H9 (cell line): ENCODE measurements at regions not wholly inside any gene's neighbourhood (a gene's known extent, or its start where the extent isn't known, plus 50 kb on each side); places are given as distances from the start of the nearest gene placed in this dataset.

Experiments
- DNase-seq: peaks from one replicate; pipeline ENCODE4 v3.0.0-alpha.2; 2017
- H2AFZ ChIP-seq: one replicate; pipeline ENCODE4 v1.6.1; 2013; ENCODE audit warnings: mild to moderate bottlenecking, low read length, control low read depth, moderate library complexity
- H2AK5ac ChIP-seq: 2 replicates; pipeline ENCODE4 v1.6.1; 2013; ENCODE audit warnings: low read length, control low read depth, mixed read lengths; ENCODE audit not compliant: insufficient read length
- H2BK120ac ChIP-seq: one replicate; pipeline ENCODE4 v1.6.1; 2013; ENCODE audit warnings: low read depth, mild to moderate bottlenecking, low read length, control low read depth, inconsistent platforms; ENCODE audit not compliant: poor library complexity, severe bottlenecking
- H2BK12ac ChIP-seq: 2 replicates; pipeline ENCODE4 v1.6.1; 2013; ENCODE audit warnings: low read length, control low read depth, mixed read lengths, low read depth; ENCODE audit not compliant: insufficient read length
- H2BK15ac ChIP-seq: 2 replicates; pipeline ENCODE4 v1.6.1; 2013; ENCODE audit warnings: low read depth, low read length, control low read depth
- H2BK20ac ChIP-seq: one replicate; pipeline ENCODE4 v1.6.1; 2013; ENCODE audit warnings: low read depth, mild to moderate bottlenecking, low read length, control low read depth, inconsistent platforms; ENCODE audit not compliant: poor library complexity, severe bottlenecking
- H2BK5ac ChIP-seq: 2 replicates; pipeline ENCODE4 v1.6.1; 2013; ENCODE audit warnings: low read length, control low read depth, mixed read lengths; ENCODE audit not compliant: insufficient read length
- H3K14ac ChIP-seq: 2 replicates; pipeline ENCODE4 v1.6.1; 2013; ENCODE audit warnings: low read length, control low read depth; ENCODE audit not compliant: insufficient read depth
- H3K18ac ChIP-seq: 2 replicates; pipeline ENCODE4 v1.6.1; 2013; ENCODE audit warnings: low read depth, mild to moderate bottlenecking, mixed read lengths, low read length, control low read depth; ENCODE audit not compliant: insufficient read length
- H3K23ac ChIP-seq: 2 replicates; pipeline ENCODE4 v1.6.1; 2013; ENCODE audit warnings: low read length, control low read depth, mixed read lengths, low read depth; ENCODE audit not compliant: insufficient read length
- H3K23me2 ChIP-seq: 2 replicates; pipeline ENCODE4 v1.6.1; 2013; ENCODE audit warnings: low read depth, mild to moderate bottlenecking, mixed read lengths, low read length, control low read depth; ENCODE audit not compliant: insufficient read length, poor library complexity, severe bottlenecking
- H3K27ac ChIP-seq: 2 replicates; pipeline ENCODE4 v1.5.1; 2013; ENCODE audit warnings: low read length, control low read depth, mixed read lengths, low read depth; ENCODE audit not compliant: insufficient read length
- H3K27me3 ChIP-seq: 2 replicates; pipeline ENCODE4 v1.6.1; 2013; ENCODE audit warnings: low read length, control low read depth, inconsistent platforms; ENCODE audit not compliant: insufficient read depth
- H3K4ac ChIP-seq: 2 replicates; pipeline ENCODE4 v1.6.1; 2013; ENCODE audit warnings: low read depth, mild to moderate bottlenecking, control low read depth, inconsistent platforms, low read length, moderate library complexity
- H3K4me1 ChIP-seq: 2 replicates; pipeline ENCODE4 v1.6.1; 2013; ENCODE audit warnings: low read length, control low read depth, inconsistent platforms; ENCODE audit not compliant: insufficient read depth
- H3K4me2 ChIP-seq: 2 replicates; pipeline ENCODE4 v1.6.1; 2013; ENCODE audit warnings: low read length, control low read depth, mixed read lengths; ENCODE audit not compliant: insufficient read length, insufficient read depth
- H3K56ac ChIP-seq: 2 replicates; pipeline ENCODE4 v1.6.1; 2013; ENCODE audit warnings: low read depth, mild to moderate bottlenecking, mixed read lengths, low read length, control low read depth; ENCODE audit not compliant: insufficient read length
- H3K79me1 ChIP-seq: 2 replicates; pipeline ENCODE4 v1.6.1; 2013; ENCODE audit warnings: low read depth, mild to moderate bottlenecking, moderate library complexity, low read length, control low read depth, inconsistent platforms; ENCODE audit not compliant: insufficient read depth, poor library complexity, severe bottlenecking
- H3K79me2 ChIP-seq: 2 replicates; pipeline ENCODE4 v1.6.1; 2013; ENCODE audit warnings: low read length, control low read depth, inconsistent platforms; ENCODE audit not compliant: insufficient read depth
- H3K9ac ChIP-seq: 2 replicates; pipeline ENCODE4 v1.6.1; 2013; ENCODE audit warnings: low read length, control low read depth, mixed read lengths; ENCODE audit not compliant: insufficient read length; ENCODE audit errors: extremely low read depth
- H3K9me3 ChIP-seq: one replicate; pipeline ENCODE4 v1.6.1; 2013; ENCODE audit warnings: low read depth, low read length, inconsistent platforms; ENCODE audit not compliant: control insufficient read depth
- H3T11ph ChIP-seq: one replicate; pipeline ENCODE4 v1.6.1; 2013; ENCODE audit warnings: mild to moderate bottlenecking, low read length, control low read depth, inconsistent platforms
- H4K20me1 ChIP-seq: one replicate; pipeline ENCODE4 v1.6.1; 2013; ENCODE audit not compliant: control insufficient read depth, insufficient read length, insufficient read depth
- H4K5ac ChIP-seq: 2 replicates; pipeline ENCODE4 v1.6.1; 2013; ENCODE audit warnings: low read depth, mild to moderate bottlenecking, mixed read lengths, low read length, control low read depth; ENCODE audit not compliant: insufficient read length
- H4K8ac ChIP-seq: replicated peaks from 2 replicates; pipeline ENCODE4 v1.6.1; 2013; ENCODE audit warnings: low read length, control low read depth, mixed read lengths, low read depth; ENCODE audit not compliant: insufficient read length
- H4K91ac ChIP-seq: 2 replicates; pipeline ENCODE4 v1.6.1; 2013; ENCODE audit warnings: low read depth, mild to moderate bottlenecking, moderate library complexity, mixed read lengths, low read length, control low read depth; ENCODE audit not compliant: insufficient read length
- H3K27ac Mint-ChIP-seq, 3 experiments: 2 replicates in 2 of 3; 3 replicates in 1 of 3; pipeline ENCODE4 v1.8.0; 2020 to 2021; ENCODE audit warnings: mixed read lengths in 3 of 3, mild to moderate bottlenecking in 1 of 3, moderate library complexity in 1 of 3
- H3K27me3 Mint-ChIP-seq: 2 replicates; pipeline ENCODE4 v1.8.0; 2021; ENCODE audit warnings: low read depth, mild to moderate bottlenecking, moderate library complexity, mixed read lengths
- H3K36me3 Mint-ChIP-seq, 3 experiments: 2 replicates in 2 of 3; 3 replicates in 1 of 3; pipeline ENCODE4 v1.8.0; 2020 to 2021; ENCODE audit warnings: low read depth in 3 of 3, mixed read lengths in 3 of 3; ENCODE audit not compliant: insufficient read depth in 1 of 3
- H3K4me1 Mint-ChIP-seq, 2 experiments: 2 replicates each; pipeline ENCODE4 v1.8.0; 2020; ENCODE audit warnings: mixed read lengths in 2 of 2
- H3K4me3 Mint-ChIP-seq, 2 experiments: 2 replicates in 1 of 2; 3 replicates in 1 of 2; pipeline ENCODE4 v1.8.0; 2020 to 2021; ENCODE audit warnings: mild to moderate bottlenecking in 2 of 2, mixed read lengths in 2 of 2, moderate library complexity in 1 of 2
- H3K9me3 Mint-ChIP-seq, 2 experiments: 2 replicates in 1 of 2; 3 replicates in 1 of 2; pipeline ENCODE4 v1.8.0; 2020; ENCODE audit warnings: mild to moderate bottlenecking in 2 of 2, mixed read lengths in 2 of 2, moderate library complexity in 1 of 2
- WGBS: extraction: QIAGEN DNeasy Blood & Tissue Kit; methylation state at CpG from one replicate; pipeline ENCODE4 v1.1.7; 2013; ENCODE audit warnings: missing lambda C conversion rate, low lambda C conversion rate, mixed read lengths; ENCODE audit not compliant: insufficient read length; ENCODE audit errors: extremely low coverage; 5-methylcytosine and 5-hydroxymethylcytosine counted together
- TF ChIP-seq, protein P1 (sequence below): fragments of 200-600 bp; sonication (generic); conservative IDR thresholded peaks from 3 replicates; pipeline ENCODE4 v1.8.0; 2021; ENCODE audit warnings: antibody characterized with exemption, mild to moderate bottlenecking

DNA sequence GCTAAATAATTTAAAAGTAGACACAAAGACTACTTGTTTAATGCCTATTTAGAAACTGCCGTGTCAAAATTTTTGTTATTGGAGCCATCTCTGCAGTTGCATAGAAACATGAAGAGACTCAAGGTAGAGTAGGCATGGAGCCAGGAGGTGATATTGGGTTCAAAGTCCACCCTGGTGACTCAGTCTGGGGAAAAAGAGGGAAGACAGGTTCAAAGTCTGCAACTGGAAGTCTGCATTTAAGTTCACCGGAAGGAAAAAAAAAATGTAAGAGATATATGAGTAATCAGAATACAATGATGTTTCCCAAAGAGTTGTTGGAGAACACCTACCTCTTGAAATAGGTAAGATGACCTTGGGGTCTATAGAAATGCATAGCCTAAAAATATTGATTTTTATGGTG lies 67.4 kb upstream of the QRFPR start:
- no peak overlapping the region for H3T11ph ChIP-seq
- no peaks in the 10 kb centered on the region for H3K79me2 ChIP-seq
- H3K23ac ChIP-seq, result no peak overlapping the region
- H2BK15ac ChIP-seq, result no peak overlapping the region
- Mint-ChIP-seq H3K4me3 (no peak overlapping the region), H3K27me3 (peaks cover 2% of the 10 kb centered on the region; the same call in 1 of the 2 replicates), H3K36me3 (no peaks in the 10 kb centered on the region; a peak in 1 of 7 replicates), H3K27ac (no peak overlapping the region), H3K9me3 (peaks cover 0 to 3% of the 10 kb centered on the region in 2 experiments; a peak in 2 of 5 replicates), H3K4me1 (no peaks in the 10 kb centered on the region)
- H4K5ac ChIP-seq, result no peak overlapping the region
- H2AFZ ChIP-seq, result no peak overlapping the region
- H3K4me1 ChIP-seq, result no peaks in the 10 kb centered on the region
- no peak overlapping the region for H2BK20ac ChIP-seq
- H3K18ac ChIP-seq, result no peak overlapping the region
- H3K79me1 ChIP-seq, result no peaks in the 10 kb centered on the region
- no CpG with 5 or more reads among the region's 2 CpGs for WGBS
- no peak overlapping the region for H4K8ac ChIP-seq
- H3K4ac ChIP-seq, result no peak overlapping the region
- no peak overlapping the region for H2BK12ac ChIP-seq
- no peak overlapping the region for H3K14ac ChIP-seq
- H2AK5ac ChIP-seq, result no peak overlapping the region
- no peaks in the 10 kb centered on the region for H3K9me3 ChIP-seq
- H3K27ac ChIP-seq, result no peak overlapping the region
- no peak overlapping the region for H2BK120ac ChIP-seq
- no peaks in the 10 kb centered on the region for H4K20me1 ChIP-seq
- H3K23me2 ChIP-seq, result no peaks in the 10 kb centered on the region
- no peaks in the 10 kb centered on the region for H3K27me3 ChIP-seq
- no peak overlapping the region for H4K91ac ChIP-seq
- H2BK5ac ChIP-seq, result no peak overlapping the region
- no peak overlapping the region for H3K9ac ChIP-seq
- TF ChIP-seq, protein P1, sequence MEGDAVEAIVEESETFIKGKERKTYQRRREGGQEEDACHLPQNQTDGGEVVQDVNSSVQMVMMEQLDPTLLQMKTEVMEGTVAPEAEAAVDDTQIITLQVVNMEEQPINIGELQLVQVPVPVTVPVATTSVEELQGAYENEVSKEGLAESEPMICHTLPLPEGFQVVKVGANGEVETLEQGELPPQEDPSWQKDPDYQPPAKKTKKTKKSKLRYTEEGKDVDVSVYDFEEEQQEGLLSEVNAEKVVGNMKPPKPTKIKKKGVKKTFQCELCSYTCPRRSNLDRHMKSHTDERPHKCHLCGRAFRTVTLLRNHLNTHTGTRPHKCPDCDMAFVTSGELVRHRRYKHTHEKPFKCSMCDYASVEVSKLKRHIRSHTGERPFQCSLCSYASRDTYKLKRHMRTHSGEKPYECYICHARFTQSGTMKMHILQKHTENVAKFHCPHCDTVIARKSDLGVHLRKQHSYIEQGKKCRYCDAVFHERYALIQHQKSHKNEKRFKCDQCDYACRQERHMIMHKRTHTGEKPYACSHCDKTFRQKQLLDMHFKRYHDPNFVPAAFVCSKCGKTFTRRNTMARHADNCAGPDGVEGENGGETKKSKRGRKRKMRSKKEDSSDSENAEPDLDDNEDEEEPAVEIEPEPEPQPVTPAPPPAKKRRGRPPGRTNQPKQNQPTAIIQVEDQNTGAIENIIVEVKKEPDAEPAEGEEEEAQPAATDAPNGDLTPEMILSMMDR, result no peak
- DNase-seq, result no peak
- no peak overlapping the region for H3K56ac ChIP-seq
- H3K4me2 ChIP-seq, result no peak overlapping the region
